OCI-LY7 (cell line): ENCODE measurements at regions not wholly inside any gene's neighbourhood (a gene's known extent, or its start where the extent isn't known, plus 50 kb on each side); places are given as distances from the start of the nearest gene placed in this dataset.

Source experiments
- EZH2phosphoT487 ChIP-seq: fragments of 200-600 bp; sonication (generic); IDR thresholded peaks from 2 replicates; pipeline ENCODE4 v1.6.1; 2018; ENCODE audit warnings: low read depth, borderline replicate concordance, mild to moderate bottlenecking, mixed run types, antibody characterized with exemption, low read length, moderate library complexity, mixed read lengths
- TF ChIP-seq, protein P1 (sequence below): fragments of 200-600 bp; sonication (generic); conservative IDR thresholded peaks from 2 replicates; pipeline ENCODE4 v1.5.1; 2014; ENCODE audit warnings: mild to moderate bottlenecking, antibody characterized with exemption, low read length, moderate library complexity, mixed read lengths

DNA sequence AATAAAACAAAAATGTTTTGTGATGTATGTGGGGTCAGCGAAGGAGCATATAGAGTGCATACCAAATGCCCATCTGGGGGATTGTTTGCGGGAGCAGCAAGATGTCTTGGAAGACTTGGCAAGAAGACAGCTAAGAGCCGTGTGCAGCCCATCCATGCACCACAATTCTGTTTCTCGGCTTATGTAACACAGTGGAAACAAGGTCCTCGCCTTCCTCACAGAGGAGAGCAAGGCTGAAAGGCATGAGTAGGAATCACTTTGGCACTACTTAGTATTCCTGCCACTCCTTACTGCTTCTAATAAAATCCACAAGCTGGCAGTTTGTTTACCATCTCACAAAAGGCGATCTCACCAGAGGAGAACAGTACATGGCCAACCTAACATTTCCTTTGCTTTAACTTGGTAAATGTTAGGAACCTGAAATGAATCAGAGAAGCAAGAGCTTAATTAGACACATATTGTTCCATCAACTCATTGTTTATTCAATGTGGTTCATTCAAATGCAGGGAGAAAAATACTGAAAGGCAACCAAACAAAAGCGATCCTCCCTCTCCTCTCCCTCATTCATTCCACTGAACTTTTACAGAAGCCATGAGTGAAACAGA, 648.1 kb downstream of the ACTL7B start:
- TF ChIP-seq, protein P1, sequence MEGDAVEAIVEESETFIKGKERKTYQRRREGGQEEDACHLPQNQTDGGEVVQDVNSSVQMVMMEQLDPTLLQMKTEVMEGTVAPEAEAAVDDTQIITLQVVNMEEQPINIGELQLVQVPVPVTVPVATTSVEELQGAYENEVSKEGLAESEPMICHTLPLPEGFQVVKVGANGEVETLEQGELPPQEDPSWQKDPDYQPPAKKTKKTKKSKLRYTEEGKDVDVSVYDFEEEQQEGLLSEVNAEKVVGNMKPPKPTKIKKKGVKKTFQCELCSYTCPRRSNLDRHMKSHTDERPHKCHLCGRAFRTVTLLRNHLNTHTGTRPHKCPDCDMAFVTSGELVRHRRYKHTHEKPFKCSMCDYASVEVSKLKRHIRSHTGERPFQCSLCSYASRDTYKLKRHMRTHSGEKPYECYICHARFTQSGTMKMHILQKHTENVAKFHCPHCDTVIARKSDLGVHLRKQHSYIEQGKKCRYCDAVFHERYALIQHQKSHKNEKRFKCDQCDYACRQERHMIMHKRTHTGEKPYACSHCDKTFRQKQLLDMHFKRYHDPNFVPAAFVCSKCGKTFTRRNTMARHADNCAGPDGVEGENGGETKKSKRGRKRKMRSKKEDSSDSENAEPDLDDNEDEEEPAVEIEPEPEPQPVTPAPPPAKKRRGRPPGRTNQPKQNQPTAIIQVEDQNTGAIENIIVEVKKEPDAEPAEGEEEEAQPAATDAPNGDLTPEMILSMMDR = no peak
- TF ChIP-seq EZH2phosphoT487 = no peak
